Hypothalamus (tissue), 51 donors: ENCODE measurements at regions not wholly inside any gene's neighbourhood (a gene's known extent, or its start where the extent isn't known, plus 50 kb on each side); places are given as distances from the start of the nearest gene placed in this dataset.

Experiments
- DNase-seq, 51 donors: peaks; one replicate each; lab custom pipeline; 2025; lab: John Stamatoyannopoulos, UW

GRCh38 chr18:10262566-10262965 lies 191.9 kb upstream of the APCDD1 start:
- DNase-seq = no peak

DNA sequence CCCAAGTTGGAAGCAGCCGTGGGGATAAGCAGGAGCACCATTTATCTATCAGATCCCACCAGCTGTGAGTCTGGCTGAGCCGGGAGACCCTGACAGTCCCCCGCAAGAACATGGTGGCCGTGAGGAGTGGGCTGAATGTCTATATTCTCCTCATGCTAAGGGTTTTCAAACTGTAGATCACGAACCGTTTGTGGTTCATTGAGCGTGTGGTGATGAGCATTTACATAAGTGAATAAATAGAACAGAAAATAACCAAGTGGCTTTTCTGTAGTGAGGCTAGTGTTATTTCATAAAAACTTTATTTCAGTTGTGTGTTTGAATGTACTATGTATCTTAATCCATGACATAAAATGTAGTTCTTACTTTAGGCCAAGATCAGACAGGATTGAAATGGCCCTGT lies 190.2 kb upstream of the APCDD1 start:
- DNase-seq = no peak

DNA sequence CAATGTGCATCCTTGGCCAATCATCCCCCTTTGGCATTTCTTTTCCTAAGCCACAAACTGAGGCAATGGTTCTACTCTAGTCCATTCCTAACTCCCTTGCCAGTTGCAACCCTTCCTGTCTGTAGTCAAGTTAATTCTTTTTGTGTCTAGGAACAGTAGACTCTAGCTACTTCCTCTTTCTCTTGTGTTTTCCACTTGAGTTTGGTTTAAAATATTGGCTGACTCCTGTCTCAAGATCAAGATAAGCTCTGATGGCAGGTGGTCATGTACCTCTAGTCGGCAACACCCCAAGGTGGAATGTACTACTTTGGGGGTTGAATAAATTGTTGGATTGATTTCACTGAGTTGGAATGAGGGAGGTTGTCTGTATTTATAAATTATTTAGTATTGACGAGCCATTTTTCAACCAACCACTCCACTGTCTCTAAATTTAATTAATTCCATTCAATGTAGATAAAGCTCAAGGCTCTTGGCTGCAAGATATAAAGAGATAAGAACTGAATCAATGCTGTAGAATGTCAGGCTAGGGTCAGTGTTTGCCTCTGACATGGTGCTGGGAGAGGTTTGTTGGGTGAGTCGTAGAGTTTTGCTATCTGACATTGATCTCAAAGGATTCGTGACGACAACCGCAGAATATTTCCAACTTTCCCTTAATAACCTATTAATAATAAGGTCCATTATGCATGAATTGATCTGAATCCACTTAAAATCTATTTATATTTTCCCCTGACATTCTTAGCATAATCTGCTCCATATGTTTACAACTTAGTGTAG lies 188.7 kb upstream of the APCDD1 start:
- no peak for DNase-seq

- no peak for DNase-seq
These were observed 188.2 kb upstream of the APCDD1 start for GRCh38 chr18:10266334-10266590.

- no peak for DNase-seq
These were observed 185.2 kb upstream of the APCDD1 start for GRCh38 chr18:10269261-10269660.

DNA sequence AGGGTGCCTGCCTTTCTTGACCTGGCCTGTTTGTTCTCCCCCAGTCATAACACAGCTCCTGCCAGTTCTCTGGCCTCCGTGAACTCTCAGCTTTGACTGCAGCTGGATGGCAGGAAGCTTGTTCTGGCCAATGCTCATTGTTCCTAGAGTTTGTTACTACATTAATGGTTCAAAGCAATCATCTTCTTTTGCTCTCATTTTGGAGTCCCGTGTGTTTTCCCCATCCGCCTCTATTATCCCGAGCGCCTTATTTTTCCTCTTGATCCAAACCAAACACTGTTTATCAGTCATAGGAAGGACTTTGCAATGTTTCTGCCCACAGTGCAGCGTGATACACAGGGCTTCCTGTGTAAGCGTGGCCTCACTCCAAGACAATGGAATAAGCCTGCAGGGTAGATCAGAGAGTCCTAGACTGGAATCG lies 184.3 kb upstream of the APCDD1 start:
- DNase-seq = peak in 6 of 51 donors; percentile 22 to 76 (median 30)

- DNase-seq = no peak
These were observed 183.0 kb upstream of the APCDD1 start for GRCh38 chr18:10271481-10271880.

GRCh38 chr18:10274301-10274700 lies 180.1 kb upstream of the APCDD1 start:
- DNase-seq = no peak

DNA sequence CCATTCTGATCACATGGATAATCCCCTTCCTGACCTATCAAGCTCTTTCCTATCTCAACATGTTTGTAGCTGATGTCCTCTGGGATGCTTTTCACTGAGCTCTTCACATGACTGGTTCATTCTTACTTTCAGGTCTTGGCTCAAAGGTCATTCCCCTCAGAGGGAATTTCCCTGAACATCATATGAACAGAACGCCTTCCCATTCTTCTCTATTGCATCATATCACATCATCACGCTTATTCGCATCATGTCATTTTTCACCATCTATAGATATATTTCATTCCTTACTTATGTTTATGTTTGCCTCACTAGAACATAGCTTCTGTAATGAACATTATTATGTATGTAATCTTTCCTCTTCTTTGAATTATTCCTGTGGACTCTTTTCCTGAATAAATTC lies 178.9 kb upstream of the APCDD1 start:
- DNase-seq = no peak

- DNase-seq = no peak
These were observed 176.2 kb upstream of the APCDD1 start for GRCh38 chr18:10278265-10278664.

DNA sequence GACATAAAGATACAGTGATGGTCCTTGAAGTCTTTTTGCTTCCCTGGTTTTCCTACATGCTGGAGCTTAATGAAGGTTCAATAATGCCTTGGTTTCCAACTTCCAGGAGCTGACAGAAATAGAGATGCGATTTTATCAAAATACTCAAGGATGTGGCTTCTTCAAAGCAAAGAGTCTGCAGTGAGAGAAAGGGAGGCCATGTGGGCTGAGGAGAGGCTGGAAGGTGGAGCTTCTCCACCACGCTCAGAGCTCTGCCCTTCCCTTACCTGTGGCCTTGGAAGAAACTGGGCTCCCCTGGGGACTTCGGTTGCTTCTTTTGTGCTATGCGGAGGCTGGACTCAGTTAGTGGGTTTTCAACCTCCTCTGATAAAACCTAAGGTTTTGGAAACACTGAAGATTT lies 175.0 kb upstream of the APCDD1 start:
- no peak for DNase-seq

DNA sequence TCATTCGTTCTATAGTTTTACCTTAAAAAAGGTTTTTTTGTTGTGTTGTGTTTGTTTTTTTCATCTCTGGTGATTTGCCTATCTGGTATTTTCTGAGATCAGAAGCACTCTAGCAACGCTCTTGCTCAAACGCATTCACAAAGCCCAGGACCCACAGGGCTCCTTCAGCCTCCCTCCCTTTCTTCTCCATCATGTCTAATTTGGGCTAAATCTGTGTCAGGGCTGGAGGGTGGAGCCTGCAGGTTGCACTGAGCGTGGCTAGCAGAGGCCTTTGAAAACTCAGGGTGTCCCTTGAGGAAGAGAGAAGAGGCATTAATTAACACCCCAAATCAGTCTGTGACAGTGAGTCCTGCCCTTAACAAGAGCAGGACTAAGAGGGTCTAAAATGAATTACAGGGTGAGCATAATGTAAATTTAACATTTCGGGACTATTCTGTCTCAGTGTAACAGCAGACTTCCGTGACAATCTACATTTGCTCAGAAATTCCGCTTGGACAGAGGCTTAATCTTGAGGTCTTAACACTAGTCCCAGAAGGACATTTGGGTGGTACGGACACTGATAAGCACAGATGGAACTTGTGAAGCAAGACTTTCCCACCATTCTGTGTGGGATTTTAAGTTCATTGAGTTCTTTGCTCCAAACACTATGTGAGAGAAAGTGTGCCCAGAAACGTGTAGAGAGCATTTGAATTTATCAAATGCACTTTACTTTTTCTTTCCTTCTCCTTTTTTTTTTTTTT lies 174.4 kb upstream of the APCDD1 start:
- no peak for DNase-seq

DNA sequence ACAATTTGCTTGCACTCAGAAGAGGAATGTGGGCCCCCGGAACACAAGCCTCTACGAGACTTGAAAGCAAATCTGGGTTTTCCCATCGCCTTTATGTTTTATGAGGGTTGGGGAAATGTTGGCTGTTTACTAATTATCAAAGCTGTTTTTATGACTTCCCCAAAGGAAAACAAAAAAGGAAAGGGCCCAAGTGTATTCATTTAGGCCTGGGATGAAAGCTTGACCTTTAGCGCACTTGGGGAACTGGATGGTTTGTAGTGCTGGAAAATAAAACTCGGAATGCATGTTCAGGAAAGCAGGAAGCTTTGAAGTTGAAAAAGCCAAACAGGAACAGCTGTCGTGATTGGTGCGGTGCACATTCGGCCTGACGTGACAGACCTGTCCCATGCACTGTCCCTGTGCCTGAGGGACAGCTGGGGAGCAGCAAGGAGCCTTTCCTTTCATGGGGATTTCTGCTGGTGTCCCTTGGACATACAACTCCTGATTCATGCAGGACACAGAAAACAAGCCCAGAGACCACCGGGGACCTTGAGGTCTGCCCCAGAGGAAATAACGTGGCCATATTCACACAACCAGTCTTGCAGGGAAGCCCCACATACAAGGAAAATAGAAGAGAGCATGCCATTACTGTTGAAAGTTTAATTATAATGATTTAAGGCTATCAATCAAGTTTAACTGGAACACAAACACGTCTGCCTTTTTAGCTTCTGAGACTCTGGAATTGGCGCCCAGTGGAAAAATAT lies 169.7 kb upstream of the APCDD1 start:
- no peak for DNase-seq

DNA sequence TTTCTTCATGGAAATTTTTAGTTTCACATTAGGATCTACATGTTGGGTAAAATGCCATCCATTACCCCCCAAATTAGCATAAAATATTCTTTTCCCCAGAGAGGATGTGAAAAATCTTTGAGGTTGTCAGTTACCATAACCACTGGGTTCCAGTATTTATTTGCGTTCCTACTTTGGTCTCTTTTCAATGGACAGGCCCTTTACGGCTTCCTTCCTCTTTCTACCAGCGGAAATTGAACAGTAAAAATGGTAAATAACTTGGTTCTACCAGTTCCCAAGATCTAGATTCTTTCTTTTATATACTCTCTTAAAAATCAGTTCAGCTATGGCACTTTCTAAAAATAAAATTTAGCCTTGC lies 169.2 kb upstream of the APCDD1 start:
- DNase-seq = no peak

- no peak for DNase-seq
These were observed 167.8 kb upstream of the APCDD1 start for GRCh38 chr18:10286580-10287150.

DNA sequence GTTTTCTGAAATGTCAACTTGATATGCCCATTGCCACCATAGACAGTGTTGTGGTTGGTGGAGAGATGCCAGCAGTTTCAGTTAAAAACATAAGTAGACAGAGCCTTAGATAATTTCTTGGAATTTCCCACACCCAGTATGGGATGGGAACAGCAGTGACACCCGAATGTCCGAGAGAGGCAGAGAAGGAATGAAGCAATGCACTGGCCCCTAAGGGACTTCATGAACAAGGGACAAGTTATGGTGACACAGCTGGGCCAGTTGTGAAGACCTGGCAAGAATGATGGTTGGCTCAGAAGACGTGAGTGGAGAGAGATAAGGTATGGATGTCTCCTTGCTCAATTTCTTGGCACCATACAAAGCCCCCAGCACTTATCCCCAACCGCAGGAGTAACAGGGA lies 165.2 kb upstream of the APCDD1 start:
- DNase-seq = no peak

DNA sequence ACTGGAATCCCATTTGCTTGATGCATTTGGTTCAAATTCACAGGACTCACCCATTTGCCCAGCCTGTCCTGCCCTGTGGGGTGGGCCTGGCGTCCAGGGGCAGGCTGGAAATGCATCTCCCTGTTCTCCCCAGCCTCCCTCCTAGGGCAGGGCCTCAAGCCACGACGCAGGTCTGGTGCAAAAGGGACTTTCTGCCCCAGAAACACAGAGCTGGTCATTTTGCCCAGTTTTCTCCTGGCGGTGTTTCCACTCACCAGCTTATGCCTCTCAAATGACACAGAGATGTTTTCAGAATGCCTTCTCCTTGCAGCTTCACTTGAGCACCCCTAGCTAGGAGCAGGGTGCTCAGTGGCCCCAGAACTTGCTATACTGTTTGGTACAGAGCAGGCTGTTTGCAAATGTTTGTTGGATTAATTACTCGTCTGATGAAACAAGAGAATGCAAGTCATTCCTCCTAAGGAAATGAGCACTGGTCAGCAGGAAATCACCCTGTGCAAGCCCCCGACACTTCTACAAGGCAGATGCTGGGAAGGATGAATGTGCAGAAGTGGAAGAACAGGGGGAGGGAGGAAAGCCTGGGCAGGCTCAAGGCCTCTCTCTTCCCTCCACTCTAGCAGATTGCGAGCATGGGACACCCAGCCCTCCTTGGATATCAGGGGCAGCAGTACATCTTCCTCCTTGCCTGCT lies 164.3 kb upstream of the APCDD1 start:
- DNase-seq = peak in 5 of 51 donors; percentile 4 to 40 (median 17)

- no peak for DNase-seq
These were observed 163.7 kb upstream of the APCDD1 start for GRCh38 chr18:10290638-10291235.

DNA sequence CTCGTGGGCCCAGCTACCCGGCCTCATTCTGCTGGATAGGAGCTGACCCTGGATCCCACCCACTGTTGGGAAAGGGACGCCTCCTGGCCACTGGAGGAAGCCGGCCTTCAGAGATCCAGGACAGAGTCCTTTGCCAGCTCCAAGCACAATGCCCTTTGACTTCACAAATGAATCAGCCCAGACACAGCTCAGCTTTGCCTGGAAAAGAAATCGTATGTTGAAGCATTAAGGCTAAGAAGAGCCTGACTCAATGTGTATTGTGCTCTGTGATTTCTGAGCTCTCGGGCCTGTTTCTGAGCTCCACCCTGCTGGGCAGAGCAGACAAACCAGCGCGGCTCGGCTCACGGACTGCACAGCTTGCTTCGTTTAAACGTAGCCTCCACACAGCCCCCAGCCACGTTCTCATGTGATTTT lies 162.9 kb upstream of the APCDD1 start:
- peak in 3 of 51 donors; percentile 5 to 49 (median 42) for DNase-seq

GRCh38 chr18:10293966-10294365 lies 160.5 kb upstream of the APCDD1 start:
- no peak for DNase-seq
